Transverse colon (tissue), 4 donors: ENCODE measurements at regions not wholly inside any gene's neighbourhood (a gene's known extent, or its start where the extent isn't known, plus 50 kb on each side); places are given as distances from the start of the nearest gene placed in this dataset.

ENCODE experiments used
- CTCF ChIP-seq, 5 experiments: fragments of 200-600 bp in 3 of 5; fragments of 450-650 bp in 2 of 5; sonication (generic) in 3 of 5; IDR thresholded peaks; 1 replicate in 2 of 5; 2 replicates in 3 of 5; pipeline ENCODE4 v1.5.1; 2016 to 2017; ENCODE audit warnings: antibody characterized with exemption in 5 of 5, inconsistent platforms in 3 of 5, mild to moderate bottlenecking in 2 of 5, moderate library complexity in 1 of 5
- EP300 ChIP-seq: sonication (generic); formaldehyde crosslinking; IDR thresholded peaks from one replicate; pipeline ENCODE4 v1.6.1; 2017; ENCODE audit warnings: antibody characterized with exemption, low read depth
- POLR2A ChIP-seq: fragments of 450-650 bp; IDR thresholded peaks from one replicate; pipeline ENCODE4 v1.6.1; 2016; ENCODE audit warnings: antibody characterized with exemption, mild to moderate bottlenecking, moderate library complexity
- POLR2AphosphoS5 ChIP-seq, 3 donors: sonication (generic); formaldehyde crosslinking; IDR thresholded peaks; one replicate each; pipeline ENCODE4 v1.6.1; 2016; ENCODE audit warnings: antibody characterized with exemption in 3 of 3

- TF ChIP-seq CTCF (IDR thresholded peaks at IDR 0.05) (no peak), POLR2AphosphoS5 (IDR thresholded peaks at IDR 0.05) (no peak), POLR2A (no peak), EP300 (no peak)
Observed at GRCh38 chr6:19205076-19205475, 632.1 kb upstream of the ID4 start.
